GM12878 (cell line): ENCODE measurements at regions not wholly inside any gene's neighbourhood (a gene's known extent, or its start where the extent isn't known, plus 50 kb on each side); places are given as distances from the start of the nearest gene placed in this dataset.

Experiments used
- ATAC-seq: fragments of 200-7000 bp; cut with Tn5 transposase; 3 replicates; pipeline ENCODE4 v1.9.1; 2020; ENCODE audit warnings: mild to moderate bottlenecking, moderate library complexity
- BruUV-seq: library from RNA; stranded (reverse); fragments of 400-500 nt; replicated peaks from 2 replicates; lab custom pipeline; 2021; lab: Mats Ljungman, UMichigan
- CTCF ChIA-PET: fragments of 300-600 bp; sonication (Branson Sonifier 250); formaldehyde crosslinking; extraction: SDS; loops from one replicate; lab custom pipeline; 2021; ENCODE audit warnings: inconsistent platforms; lab: Yijun Ruan, JAX
- POLR2A ChIA-PET: fragments of 350-600 bp; formaldehyde crosslinking; extraction: SDS; loops from one replicate; lab custom pipeline; 2021; ENCODE audit warnings: inconsistent platforms; lab: Charles Lee
- RAD21 ChIA-PET: fragments of 300-600 bp; sonication (Branson Sonifier 250); formaldehyde crosslinking; loops from one replicate; lab custom pipeline; 2023; ENCODE audit warnings: antibody characterized with exemption; ENCODE audit not compliant: unreplicated experiment; lab: Charles Lee
- SMC1A ChIA-PET: fragments of 300-600 bp; sonication (Branson Sonifier 250); formaldehyde crosslinking; loops from one replicate; lab custom pipeline; 2023; ENCODE audit not compliant: unreplicated experiment, uncharacterized antibody; lab: Charles Lee
- DNase-seq: peaks from one replicate; pipeline ENCODE4 v3.0.0-alpha.2; 2011; ENCODE audit warnings: low read depth, low spot score
- FAIRE-seq: peaks from 3 replicates; lab custom pipeline; 2011; peaks lifted over from hg19 to GRCh38; lab: Jason Lieb, UNC
- H2AFZ ChIP-seq: 2 replicates; pipeline ENCODE4 v1.6.0; 2011; ENCODE audit warnings: low read depth, low read length, control low read depth; ENCODE audit not compliant: control insufficient read depth
- H3K27ac ChIP-seq: 2 replicates; pipeline ENCODE4 v1.5.1; 2011; ENCODE audit warnings: control low read depth; ENCODE audit not compliant: control insufficient read depth, insufficient read depth
- H3K27me3 ChIP-seq, 2 experiments: replicated peaks in 1 of 2; 2 replicates each; pipeline versions ENCODE4 v1.6.0 to v1.6.1; 2011; ENCODE audit warnings: low read length in 1 of 2; ENCODE audit not compliant: control insufficient read depth in 2 of 2, insufficient read depth in 2 of 2
- H3K36me3 ChIP-seq, 2 experiments: 2 replicates each; pipeline ENCODE4 v1.5.1; 2011; ENCODE audit warnings: low read length in 1 of 2; ENCODE audit not compliant: control insufficient read depth in 2 of 2, insufficient read depth in 2 of 2
- H3K4me1 ChIP-seq: 2 replicates; pipeline ENCODE4 v1.6.1; 2011; ENCODE audit warnings: mild to moderate bottlenecking, low read length, moderate library complexity, mixed read lengths; ENCODE audit not compliant: control insufficient read depth, insufficient read depth
- H3K4me2 ChIP-seq: 2 replicates; pipeline ENCODE4 v1.6.0; 2011; ENCODE audit warnings: control low read depth; ENCODE audit not compliant: control insufficient read depth, insufficient read depth
- H3K4me3 ChIP-seq: fragments of 200-600 bp; sonication (generic); 2 replicates; pipeline ENCODE4 v1.5.1; 2016
- H3K79me2 ChIP-seq: 2 replicates; pipeline ENCODE4 v1.6.0; 2011; ENCODE audit warnings: low read length; ENCODE audit not compliant: control insufficient read depth, insufficient read depth
- H3K9ac ChIP-seq: 2 replicates; pipeline ENCODE4 v1.8.0; 2011; ENCODE audit warnings: low read length, control low read depth, mixed read lengths; ENCODE audit not compliant: control insufficient read depth, insufficient read depth
- H3K9me3 ChIP-seq: replicated peaks from 3 replicates; pipeline ENCODE4 v1.5.1; 2011; ENCODE audit warnings: mild to moderate bottlenecking, low read length; ENCODE audit not compliant: control insufficient read depth, insufficient read depth
- H4K20me1 ChIP-seq: 2 replicates; pipeline ENCODE4 v1.6.0; 2011; ENCODE audit not compliant: control insufficient read depth, insufficient read depth
- BMI1 ChIP-seq: fragments of 450-650 bp; IDR thresholded peaks from 2 replicates; pipeline ENCODE4 v1.6.1; 2016; ENCODE audit warnings: mild to moderate bottlenecking, moderate library complexity, borderline replicate concordance
- CREM ChIP-seq: IDR thresholded peaks from 2 replicates; pipeline ENCODE4 v1.6.1; 2014; ENCODE audit warnings: antibody characterized with exemption, low read depth
- EED ChIP-seq: sonication (generic); IDR thresholded peaks from 2 replicates; pipeline ENCODE4 v1.6.1; 2016; ENCODE audit warnings: antibody characterized with exemption, low read depth
- FOS ChIP-seq: IDR thresholded peaks from 3 replicates; pipeline ENCODE4 v1.6.1; 2011; ENCODE audit warnings: borderline replicate concordance; ENCODE audit not compliant: insufficient read length; ENCODE audit errors: extremely low read depth
- JUNB ChIP-seq: IDR thresholded peaks from 2 replicates; pipeline ENCODE4 v1.6.1; 2016; ENCODE audit warnings: antibody characterized with exemption, mild to moderate bottlenecking
- RELA ChIP-seq: fragments of 450-650 bp; IDR thresholded peaks from 2 replicates; pipeline ENCODE4 v1.8.0; 2014; ENCODE audit warnings: borderline replicate concordance; ENCODE audit not compliant: partially characterized antibody
- SMC3 ChIP-seq: IDR thresholded peaks from 2 replicates; pipeline ENCODE4 v1.6.1; 2011; ENCODE audit warnings: low read length, improper control_type of control experiment, borderline replicate concordance
- WGBS: methylation state at CpG from one replicate; pipeline ENCODE4 v1.1.6; 2016; ENCODE audit warnings: low lambda C conversion rate; ENCODE audit not compliant: insufficient replicate concordance, insufficient coverage; ENCODE audit errors: missing lambda C conversion rate; 5-methylcytosine and 5-hydroxymethylcytosine counted together
- in situ Hi-C: fragments of 300-500 bp; cut with MboI; formaldehyde crosslinking; loops from 9 replicates; pipeline ENCODE4 v1.14.3; 2018; ENCODE audit warnings: mixed read lengths
- intact Hi-C: fragments of 100-400 bp; cut with micrococcal nuclease; formaldehyde crosslinking; loops from one replicate; pipeline ENCODE4 v1.14.2; 2022; ENCODE audit not compliant: unreplicated experiment
- TF ChIP-seq, protein P1 (sequence below): IDR thresholded peaks from 2 replicates; pipeline ENCODE4 v1.6.1; 2012; ENCODE audit warnings: low read length, inconsistent platforms
- TF ChIP-seq, protein P2 (sequence below): fragments of 450-650 bp; IDR thresholded peaks from 2 replicates; pipeline ENCODE4 v1.6.1; 2018; ENCODE audit warnings: mild to moderate bottlenecking, low read depth, moderate library complexity; ENCODE audit not compliant: partially characterized antibody
- TF ChIP-seq, protein P3 (sequence below): fragments of 450-650 bp; formaldehyde crosslinking; IDR thresholded peaks from 2 replicates; pipeline ENCODE4 v1.4.0; 2020; ENCODE audit warnings: mild to moderate bottlenecking, moderate library complexity
- TF ChIP-seq, protein P4 (sequence below): fragments of 450-650 bp; IDR thresholded peaks from 2 replicates; pipeline ENCODE4 v1.6.1; 2016; ENCODE audit warnings: mild to moderate bottlenecking
- TF ChIP-seq, protein P5 (sequence below): IDR thresholded peaks from 2 replicates; pipeline ENCODE4 v1.6.1; 2011; ENCODE audit warnings: borderline replicate concordance, low read depth, mild to moderate bottlenecking, moderate library complexity, low read length; ENCODE audit not compliant: insufficient read depth, poor library complexity, severe bottlenecking

DNA sequence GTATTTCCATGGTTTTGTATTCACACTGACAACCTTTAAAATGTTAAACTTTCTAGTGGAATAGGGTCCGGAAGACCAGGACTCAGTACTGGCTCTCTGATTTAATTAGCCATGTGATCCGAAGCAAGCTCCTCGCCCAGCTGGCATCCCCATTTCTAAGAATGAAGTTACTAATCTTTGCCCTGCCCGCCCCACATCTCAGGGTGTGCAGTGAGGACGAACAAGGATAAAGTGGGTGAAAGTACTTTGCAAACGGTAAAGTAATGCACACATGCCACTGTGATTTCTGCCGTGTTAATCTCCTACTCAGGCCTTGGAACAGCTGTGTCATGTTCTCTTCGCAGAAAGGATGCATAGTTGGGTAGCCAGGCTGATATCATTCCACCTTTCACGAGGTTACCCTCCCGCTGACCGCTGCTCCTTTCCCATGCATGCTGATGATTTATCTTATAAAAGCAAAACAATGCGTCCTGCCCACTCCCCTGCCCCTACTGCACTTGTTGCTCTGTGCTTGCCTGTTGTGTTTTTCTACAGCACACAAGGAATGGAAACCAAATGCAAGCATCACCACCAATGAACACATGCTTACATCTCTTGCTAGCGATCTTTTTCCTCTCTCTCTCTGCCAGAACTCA, 539.0 kb downstream of the EFNB2 start:
- Histone ChIP-seq H3K27ac (no peak overlapping the region), H3K27me3 (no peaks in the 10 kb centered on the region), H4K20me1 (no peaks in the 10 kb centered on the region), H3K4me1 (no peaks in the 10 kb centered on the region), H3K9me3 (no peaks in the 10 kb centered on the region), H3K36me3 (no peaks in the 10 kb centered on the region), H3K9ac (no peak overlapping the region), H3K79me2 (no peaks in the 10 kb centered on the region), H2AFZ (no peak overlapping the region), H3K4me2 (no peak overlapping the region), H3K4me3 (no peak overlapping the region)
- no peak for DNase-seq
- FAIRE-seq, result no peak
- BruUV-seq, result no TSS peak
- 42% methylated on average over 13 of the region's 13 CpGs for WGBS
- ChIA-PET CTCF (no interaction called here), POLR2A (no interaction called here), SMC1A (interaction anchor here (1.6 kb wide), 1 partner anchor 14 kb away, joined by 5 read pairs; no protein-coding TSS in a partner anchor), RAD21 (interaction anchor here (0.5 kb wide), 1 partner anchor 737 kb away, joined by 3 read pairs; no protein-coding TSS in a partner anchor)
- in situ Hi-C loops, result no loop called here
- intact Hi-C loops, result no loop called here
- no peak for TF ChIP-seq EED
- TF ChIP-seq, protein P1, sequence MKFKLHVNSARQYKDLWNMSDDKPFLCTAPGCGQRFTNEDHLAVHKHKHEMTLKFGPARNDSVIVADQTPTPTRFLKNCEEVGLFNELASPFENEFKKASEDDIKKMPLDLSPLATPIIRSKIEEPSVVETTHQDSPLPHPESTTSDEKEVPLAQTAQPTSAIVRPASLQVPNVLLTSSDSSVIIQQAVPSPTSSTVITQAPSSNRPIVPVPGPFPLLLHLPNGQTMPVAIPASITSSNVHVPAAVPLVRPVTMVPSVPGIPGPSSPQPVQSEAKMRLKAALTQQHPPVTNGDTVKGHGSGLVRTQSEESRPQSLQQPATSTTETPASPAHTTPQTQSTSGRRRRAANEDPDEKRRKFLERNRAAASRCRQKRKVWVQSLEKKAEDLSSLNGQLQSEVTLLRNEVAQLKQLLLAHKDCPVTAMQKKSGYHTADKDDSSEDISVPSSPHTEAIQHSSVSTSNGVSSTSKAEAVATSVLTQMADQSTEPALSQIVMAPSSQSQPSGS, result no peak
- TF ChIP-seq CREM, result no peak
- TF ChIP-seq, protein P2, sequence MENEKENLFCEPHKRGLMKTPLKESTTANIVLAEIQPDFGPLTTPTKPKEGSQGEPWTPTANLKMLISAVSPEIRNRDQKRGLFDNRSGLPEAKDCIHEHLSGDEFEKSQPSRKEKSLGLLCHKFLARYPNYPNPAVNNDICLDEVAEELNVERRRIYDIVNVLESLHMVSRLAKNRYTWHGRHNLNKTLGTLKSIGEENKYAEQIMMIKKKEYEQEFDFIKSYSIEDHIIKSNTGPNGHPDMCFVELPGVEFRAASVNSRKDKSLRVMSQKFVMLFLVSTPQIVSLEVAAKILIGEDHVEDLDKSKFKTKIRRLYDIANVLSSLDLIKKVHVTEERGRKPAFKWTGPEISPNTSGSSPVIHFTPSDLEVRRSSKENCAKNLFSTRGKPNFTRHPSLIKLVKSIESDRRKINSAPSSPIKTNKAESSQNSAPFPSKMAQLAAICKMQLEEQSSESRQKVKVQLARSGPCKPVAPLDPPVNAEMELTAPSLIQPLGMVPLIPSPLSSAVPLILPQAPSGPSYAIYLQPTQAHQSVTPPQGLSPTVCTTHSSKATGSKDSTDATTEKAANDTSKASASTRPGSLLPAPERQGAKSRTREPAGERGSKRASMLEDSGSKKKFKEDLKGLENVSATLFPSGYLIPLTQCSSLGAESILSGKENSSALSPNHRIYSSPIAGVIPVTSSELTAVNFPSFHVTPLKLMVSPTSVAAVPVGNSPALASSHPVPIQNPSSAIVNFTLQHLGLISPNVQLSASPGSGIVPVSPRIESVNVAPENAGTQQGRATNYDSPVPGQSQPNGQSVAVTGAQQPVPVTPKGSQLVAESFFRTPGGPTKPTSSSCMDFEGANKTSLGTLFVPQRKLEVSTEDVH, result no peak
- TF ChIP-seq, protein P3, sequence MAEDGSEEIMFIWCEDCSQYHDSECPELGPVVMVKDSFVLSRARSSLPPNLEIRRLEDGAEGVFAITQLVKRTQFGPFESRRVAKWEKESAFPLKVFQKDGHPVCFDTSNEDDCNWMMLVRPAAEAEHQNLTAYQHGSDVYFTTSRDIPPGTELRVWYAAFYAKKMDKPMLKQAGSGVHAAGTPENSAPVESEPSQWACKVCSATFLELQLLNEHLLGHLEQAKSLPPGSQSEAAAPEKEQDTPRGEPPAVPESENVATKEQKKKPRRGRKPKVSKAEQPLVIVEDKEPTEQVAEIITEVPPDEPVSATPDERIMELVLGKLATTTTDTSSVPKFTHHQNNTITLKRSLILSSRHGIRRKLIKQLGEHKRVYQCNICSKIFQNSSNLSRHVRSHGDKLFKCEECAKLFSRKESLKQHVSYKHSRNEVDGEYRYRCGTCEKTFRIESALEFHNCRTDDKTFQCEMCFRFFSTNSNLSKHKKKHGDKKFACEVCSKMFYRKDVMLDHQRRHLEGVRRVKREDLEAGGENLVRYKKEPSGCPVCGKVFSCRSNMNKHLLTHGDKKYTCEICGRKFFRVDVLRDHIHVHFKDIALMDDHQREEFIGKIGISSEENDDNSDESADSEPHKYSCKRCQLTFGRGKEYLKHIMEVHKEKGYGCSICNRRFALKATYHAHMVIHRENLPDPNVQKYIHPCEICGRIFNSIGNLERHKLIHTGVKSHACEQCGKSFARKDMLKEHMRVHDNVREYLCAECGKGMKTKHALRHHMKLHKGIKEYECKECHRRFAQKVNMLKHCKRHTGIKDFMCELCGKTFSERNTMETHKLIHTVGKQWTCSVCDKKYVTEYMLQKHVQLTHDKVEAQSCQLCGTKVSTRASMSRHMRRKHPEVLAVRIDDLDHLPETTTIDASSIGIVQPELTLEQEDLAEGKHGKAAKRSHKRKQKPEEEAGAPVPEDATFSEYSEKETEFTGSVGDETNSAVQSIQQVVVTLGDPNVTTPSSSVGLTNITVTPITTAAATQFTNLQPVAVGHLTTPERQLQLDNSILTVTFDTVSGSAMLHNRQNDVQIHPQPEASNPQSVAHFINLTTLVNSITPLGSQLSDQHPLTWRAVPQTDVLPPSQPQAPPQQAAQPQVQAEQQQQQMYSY (CRISPR knock-in tag), result no peak
- TF ChIP-seq, protein P4, sequence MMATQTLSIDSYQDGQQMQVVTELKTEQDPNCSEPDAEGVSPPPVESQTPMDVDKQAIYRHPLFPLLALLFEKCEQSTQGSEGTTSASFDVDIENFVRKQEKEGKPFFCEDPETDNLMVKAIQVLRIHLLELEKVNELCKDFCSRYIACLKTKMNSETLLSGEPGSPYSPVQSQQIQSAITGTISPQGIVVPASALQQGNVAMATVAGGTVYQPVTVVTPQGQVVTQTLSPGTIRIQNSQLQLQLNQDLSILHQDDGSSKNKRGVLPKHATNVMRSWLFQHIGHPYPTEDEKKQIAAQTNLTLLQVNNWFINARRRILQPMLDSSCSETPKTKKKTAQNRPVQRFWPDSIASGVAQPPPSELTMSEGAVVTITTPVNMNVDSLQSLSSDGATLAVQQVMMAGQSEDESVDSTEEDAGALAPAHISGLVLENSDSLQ, result no peak
- TF ChIP-seq RELA, result no peak
- TF ChIP-seq FOS, result no peak
- TF ChIP-seq, protein P5, sequence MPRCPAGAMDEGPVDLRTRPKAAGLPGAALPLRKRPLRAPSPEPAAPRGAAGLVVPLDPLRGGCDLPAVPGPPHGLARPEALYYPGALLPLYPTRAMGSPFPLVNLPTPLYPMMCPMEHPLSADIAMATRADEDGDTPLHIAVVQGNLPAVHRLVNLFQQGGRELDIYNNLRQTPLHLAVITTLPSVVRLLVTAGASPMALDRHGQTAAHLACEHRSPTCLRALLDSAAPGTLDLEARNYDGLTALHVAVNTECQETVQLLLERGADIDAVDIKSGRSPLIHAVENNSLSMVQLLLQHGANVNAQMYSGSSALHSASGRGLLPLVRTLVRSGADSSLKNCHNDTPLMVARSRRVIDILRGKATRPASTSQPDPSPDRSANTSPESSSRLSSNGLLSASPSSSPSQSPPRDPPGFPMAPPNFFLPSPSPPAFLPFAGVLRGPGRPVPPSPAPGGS, result no peak
- TF ChIP-seq JUNB, result no peak
- no peak for TF ChIP-seq BMI1
- no peak for TF ChIP-seq SMC3
- ATAC-seq, result no peak
